Muscle of arm (tissue), 1 donor: ENCODE measurements at regions not wholly inside any gene's neighbourhood (a gene's known extent, or its start where the extent isn't known, plus 50 kb on each side); places are given as distances from the start of the nearest gene placed in this dataset.
A peak's percentile ranks its signal among the peaks of the same experiment; 100 is the strongest.
"Not testable (repeated sequence)": the region's sequence is repeated elsewhere in the genome, so short reads cannot be mapped to it uniquely, and the experiment has no call there.

Source experiments
- DNase-seq: peaks from one replicate; pipeline ENCODE4 v3.0.0-alpha.2; 2013

- no peak for DNase-seq
These were observed 50.8 kb upstream of the TMEM108 start for GRCh38 chr3:132987396-132987795.

- no peak for DNase-seq
These were observed 54.0 kb upstream of the TMEM108 start for GRCh38 chr3:132984181-132984580.

DNA sequence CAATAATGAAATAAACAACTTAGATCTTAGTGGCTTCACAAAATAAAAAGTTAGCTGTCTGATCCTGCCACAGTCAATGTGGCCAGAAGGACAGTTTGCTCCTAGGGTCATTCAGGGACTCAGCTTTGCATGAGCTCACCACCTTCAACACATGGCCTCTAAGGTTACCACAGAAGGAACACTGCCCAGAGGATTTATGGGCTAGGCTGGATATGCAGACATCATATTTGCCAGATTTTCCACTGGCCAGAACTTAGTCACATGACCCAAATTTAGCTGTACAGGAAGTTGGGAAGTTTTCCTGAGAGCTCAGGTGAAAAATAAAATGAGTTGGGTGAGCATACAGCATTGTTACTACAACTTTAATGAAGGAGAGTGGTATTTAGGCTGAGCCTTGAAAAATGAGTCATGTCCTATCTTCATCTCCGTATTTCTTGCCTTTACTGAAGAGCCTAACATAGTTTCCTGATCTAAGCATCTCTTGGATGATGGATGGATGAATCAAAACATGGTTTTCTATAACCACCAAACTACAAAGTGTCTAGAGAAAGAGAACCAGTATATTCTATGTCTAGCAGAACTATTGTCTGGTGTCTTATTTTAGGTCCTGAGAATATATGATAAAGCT is 54.9 kb upstream of the TMEM108 start:
- peak; percentile 4 for DNase-seq

- no peak for DNase-seq
These were observed 56.5 kb upstream of the TMEM108 start for GRCh38 chr3:132981719-132982118.

DNA sequence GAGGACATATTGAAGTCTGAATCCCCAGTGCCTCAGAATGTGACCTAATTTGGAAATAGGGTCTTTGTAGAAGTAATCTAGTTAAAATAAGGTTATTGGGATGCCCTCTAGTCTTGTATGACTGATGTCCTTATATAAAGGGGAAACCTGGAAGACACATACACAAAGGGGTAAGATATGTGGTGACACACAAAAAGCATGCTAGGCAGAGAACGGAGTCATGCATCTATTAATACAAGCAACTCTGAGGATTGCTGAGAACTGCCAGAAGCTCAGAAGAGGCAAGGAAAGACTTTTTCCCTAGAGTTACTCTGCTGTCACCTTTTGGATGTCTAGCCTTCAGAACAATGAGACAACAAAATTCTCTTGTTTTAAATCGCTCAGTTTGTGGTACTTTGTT is 58.1 kb upstream of the TMEM108 start:
- no peak for DNase-seq

GRCh38 chr3:132979606-132980005 is 58.6 kb upstream of the TMEM108 start:
- DNase-seq, result no peak

GRCh38 chr3:132978946-132979345 is 59.2 kb upstream of the TMEM108 start:
- not testable (repeated sequence) for DNase-seq

DNA sequence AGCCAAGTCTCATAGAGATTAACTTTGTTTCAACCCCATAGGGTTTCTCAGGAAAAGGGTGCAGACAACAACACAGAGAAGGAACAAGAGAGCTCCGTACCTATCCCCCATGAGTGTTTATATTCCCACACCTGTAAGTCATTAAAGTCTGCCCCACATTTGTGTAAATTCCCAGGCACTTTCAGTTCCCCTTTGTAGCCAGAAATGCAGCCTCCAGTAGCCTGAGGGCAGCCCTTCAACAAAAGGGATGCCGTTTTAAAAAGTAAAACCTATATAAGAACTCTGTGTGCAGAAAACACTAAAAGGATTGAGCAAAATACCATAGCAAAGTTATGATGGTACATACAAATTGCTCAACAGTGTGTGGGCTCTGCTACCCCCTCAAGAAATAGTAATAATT is 59.7 kb upstream of the TMEM108 start:
- no peak for DNase-seq

DNA sequence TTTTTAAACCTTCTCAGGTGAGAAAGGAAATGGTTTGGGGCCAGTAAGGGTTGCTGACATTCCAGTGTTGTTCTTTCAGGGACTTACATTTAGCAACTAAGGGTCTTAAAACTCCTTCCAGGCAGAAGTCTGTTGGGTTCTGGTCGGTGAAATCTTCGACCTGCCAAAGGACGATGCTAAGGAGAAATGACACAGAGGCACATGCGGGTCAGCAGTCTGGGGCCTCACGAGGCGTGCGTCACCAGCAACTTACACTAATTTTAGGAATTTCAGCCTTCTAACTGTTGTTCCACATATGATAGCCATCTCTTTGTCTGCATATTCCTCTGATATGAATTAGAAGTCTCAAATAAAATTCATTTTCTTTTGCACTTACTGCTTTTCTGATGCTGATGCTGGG is 64.1 kb upstream of the TMEM108 start:
- no peak for DNase-seq

- DNase-seq, result no peak
These were observed 64.8 kb upstream of the TMEM108 start for GRCh38 chr3:132973441-132973840.

DNA sequence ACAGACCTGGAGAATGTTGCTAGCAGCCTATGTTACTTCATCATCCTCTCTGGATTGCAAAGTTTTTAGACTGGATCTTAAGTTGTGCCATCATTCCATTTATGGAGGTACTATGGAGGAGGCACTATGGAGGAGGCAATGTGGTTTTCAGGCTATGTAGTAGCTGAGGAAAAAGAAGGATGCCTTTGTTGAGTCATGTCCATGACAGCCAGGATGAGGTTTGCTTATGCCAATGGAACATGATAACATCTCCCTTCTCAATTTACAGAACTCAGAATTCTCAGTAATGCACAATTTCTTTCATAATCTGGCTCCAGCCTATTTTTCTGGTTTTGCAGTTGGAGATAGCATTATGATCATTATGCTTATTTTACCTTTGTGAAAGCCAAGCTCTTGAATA is 65.9 kb upstream of the TMEM108 start:
- no peak for DNase-seq

DNA sequence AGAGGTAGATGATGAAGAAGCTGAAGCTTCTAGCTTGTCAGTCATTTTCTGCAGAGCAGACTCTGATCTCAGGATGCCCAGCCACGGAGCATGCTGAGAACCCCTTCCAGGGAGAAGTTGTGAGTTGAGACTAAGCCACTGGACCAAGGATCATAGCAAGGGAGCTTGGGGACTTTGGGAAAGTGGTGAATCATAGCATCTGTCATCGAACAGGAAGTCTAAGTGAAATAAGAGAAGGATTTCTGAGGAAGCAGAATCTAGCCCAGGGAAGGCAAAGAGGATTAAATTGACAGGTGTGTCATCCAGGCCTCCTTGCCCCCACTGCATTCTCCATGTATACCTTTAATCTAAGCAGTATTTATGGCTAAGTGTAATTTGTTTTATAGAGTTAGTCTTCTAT is 71.8 kb upstream of the TMEM108 start:
- DNase-seq, result no peak

DNA sequence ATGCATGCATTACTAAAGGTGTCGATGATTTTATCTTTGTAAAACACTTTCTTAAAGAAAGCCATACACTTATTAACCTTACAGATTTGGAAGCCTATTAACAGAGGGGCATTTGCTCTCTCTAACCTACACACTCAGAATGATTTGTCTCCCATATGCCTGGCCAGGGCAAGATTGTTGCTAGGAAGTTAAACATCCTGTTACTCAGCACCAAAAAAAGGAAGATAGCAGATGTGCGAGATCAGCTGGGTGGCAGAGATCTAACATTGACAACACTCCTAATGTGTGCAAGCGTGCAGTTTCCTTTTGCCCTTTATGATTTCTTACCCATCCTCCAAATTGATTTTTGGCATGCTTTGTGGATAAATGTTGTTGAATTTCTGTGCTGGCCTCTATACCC is 73.9 kb upstream of the TMEM108 start:
- no peak for DNase-seq

- DNase-seq, result no peak
These were observed 74.4 kb upstream of the TMEM108 start for GRCh38 chr3:132963786-132964185.

DNA sequence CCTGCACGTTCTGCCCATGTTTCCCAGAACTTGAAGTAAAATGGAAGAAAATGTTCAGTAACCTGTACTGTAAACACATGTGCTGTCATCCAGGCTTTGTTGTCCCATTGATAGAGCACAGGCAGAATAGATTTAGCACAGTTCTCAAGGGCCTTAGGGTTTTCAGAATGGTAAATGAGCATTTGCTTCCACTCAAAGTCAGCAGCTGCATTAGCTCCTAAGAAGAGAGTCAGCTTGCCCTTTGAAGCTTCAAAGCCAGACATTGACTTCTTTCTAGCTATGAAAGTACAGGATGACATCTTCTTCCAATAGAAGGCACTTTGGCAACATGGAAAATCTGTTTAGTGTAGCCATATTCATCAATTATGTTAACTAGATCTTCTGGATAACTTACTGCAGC is 76.2 kb upstream of the TMEM108 start:
- DNase-seq, result no peak

DNA sequence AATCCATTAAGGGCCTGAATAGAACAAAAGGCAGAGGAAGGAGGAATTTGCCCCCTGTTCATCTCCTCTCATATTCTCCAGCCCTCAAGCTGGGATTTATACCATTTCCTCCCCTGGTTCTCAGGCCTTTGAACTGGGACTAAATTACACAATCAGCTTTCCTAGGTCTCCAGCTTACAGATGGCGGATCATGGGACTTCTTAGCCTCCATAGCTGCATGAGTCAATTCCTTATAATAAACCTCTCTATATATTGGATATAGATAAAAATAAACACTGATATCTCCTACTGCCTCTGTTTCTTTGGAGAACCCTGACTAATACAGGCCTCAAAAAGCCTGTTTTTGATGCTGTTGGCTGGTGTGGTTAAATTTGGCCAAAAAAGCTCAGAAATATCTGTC is 84.5 kb upstream of the TMEM108 start:
- no peak for DNase-seq

DNA sequence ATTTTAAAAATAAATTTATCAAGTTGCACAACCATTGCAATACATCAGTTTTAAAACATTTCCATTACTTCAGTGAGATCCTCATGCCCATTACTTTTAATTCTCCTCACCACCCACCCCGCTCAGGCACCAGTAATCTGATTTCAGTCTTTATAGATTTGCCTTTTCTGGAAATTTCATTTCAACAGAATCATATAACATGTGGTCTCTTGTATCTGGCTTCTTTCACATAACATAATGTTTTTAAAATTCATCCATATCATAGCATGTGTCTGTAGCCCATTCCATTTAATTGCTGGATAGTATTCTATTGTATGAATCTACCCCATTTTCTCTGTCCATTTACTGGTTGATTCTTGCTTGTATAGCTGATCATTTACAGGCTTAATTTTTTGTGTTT is 110.3 kb upstream of the TMEM108 start:
- no peak for DNase-seq

- DNase-seq, result no peak
These were observed 112.1 kb upstream of the TMEM108 start for GRCh38 chr3:132926098-132926497.

DNA sequence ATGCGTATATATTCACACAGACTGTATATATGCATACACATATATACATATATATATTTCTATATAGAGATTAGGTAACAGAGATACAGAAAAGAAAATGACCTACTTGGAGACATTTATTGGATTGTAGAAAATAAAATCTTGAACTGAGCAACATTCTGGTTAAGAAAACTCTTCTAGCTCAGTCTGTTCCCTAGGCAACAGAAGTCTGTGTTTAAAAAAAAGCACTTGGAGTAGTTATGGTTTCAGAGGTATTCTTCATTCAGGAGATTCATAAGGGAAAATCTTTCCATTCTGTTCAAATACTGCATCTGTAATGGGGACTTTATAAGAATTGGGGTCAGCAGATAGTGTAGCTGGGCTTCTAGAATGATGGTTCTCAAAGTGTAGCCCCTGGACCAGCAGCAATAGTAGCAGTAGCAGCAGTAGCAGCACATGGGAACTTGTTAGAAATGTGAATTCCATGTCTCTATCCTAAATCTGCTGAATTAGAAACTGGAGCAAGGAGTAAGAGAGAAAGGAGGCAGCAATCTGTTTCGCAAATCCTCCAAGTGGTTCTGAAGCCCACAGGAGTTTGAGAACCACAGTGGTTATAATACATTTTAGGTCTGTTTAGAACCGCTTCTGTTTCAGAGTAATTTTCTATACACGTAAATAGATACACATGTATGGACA is 112.8 kb upstream of the TMEM108 start:
- DNase-seq, result no peak

DNA sequence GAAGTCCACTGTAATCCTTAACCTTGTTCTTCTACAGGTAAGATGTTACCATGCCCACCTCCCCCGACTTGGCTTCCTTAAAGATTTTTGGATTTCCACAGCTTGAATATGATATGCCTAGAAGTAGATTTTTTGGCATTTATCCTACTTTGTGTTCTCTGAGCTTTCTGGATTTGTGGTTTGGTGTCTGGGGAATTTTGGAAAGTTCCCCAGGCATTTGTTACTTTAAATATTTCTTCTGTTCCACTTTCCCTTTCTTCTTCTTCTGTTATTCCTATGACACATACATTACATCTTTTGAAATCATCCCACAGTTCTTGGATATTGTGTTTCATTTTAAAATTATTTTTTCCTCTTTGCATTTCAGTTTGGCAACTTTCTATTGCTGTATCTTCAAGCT is 122.1 kb upstream of the TMEM108 start:
- no peak for DNase-seq

DNA sequence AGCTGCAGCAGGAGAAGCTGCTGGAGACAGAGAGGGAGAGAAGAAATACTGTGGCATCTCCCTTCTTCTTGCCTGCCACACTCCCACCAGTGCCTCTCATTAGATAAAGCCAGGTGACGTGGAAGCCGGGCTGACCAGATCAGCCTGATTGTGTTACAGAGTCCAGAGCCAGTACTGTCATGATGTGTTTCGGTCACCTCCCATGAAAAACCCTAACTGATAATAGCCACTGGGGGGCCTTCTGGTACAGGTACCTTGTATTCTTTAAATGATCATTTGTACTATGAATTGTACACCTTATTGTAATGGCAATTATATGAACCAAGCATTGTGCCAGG is 125.8 kb upstream of the TMEM108 start:
- DNase-seq, result no peak

DNA sequence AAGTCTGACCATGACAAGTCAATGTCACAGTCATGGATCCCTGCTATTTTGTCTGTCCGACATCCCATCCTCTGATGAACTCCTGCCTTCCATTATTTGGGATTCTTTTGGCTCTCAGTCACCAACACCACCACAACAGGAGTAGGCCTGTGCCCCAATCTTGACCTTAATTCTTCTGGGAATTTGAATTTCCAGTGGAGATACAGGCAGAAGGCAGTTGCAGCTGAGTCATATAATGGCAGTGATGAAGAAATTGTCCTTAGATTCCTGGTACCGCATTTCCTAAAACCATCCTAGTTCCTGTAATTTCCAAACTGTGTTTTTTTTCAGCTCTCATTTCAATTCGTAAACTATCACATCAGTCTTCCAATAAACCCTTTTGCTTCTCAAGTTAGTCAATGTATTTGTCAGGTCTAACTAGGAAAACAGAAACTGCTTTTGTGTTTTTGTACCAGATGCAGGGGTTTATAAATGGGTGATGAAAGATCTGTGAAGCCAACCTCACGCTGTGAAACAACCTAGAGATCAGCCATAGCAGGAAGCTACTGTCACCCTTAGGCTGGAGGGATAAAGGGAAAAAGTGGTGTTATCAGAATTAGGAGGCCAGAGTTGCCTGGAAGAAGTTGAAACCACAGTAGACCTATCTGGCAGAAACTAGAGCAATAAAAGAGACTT is 126.3 kb upstream of the TMEM108 start:
- no peak for DNase-seq

- no peak for DNase-seq
These were observed 130.9 kb upstream of the TMEM108 start for GRCh38 chr3:132907293-132907692.

GRCh38 chr3:132900481-132900880 is 137.7 kb upstream of the TMEM108 start:
- DNase-seq, result no peak
